GM12891 (cell line): ENCODE measurements at regions not wholly inside any gene's neighbourhood (a gene's known extent, or its start where the extent isn't known, plus 50 kb on each side); places are given as distances from the start of the nearest gene placed in this dataset.

Experiments used
- PAX5 ChIP-seq: IDR thresholded peaks from 2 replicates; pipeline ENCODE4 v1.6.1; 2011; ENCODE audit warnings: low read length, moderate library complexity, mild to moderate bottlenecking; ENCODE audit not compliant: insufficient read depth, severe bottlenecking
- POLR2A ChIP-seq: IDR thresholded peaks from 2 replicates; pipeline ENCODE4 v1.6.1; 2011; ENCODE audit warnings: low read depth, low read length, control low read depth
- POLR2AphosphoS5 ChIP-seq: IDR thresholded peaks from 2 replicates; pipeline ENCODE4 v1.6.1; 2011; ENCODE audit warnings: low read depth, low read length, control low read depth
- POU2F2 ChIP-seq: IDR thresholded peaks from 2 replicates; pipeline ENCODE4 v1.6.1; 2011; ENCODE audit warnings: low read depth, mild to moderate bottlenecking, control low read depth, low read length, moderate library complexity
- SPI1 ChIP-seq: IDR thresholded peaks from 2 replicates; pipeline ENCODE4 v1.6.1; 2011; ENCODE audit warnings: low read depth, low read length, control low read depth
- TAF1 ChIP-seq: IDR thresholded peaks from 2 replicates; pipeline ENCODE4 v1.6.1; 2011; ENCODE audit warnings: low read depth, low read length, control low read depth

- no peak for TF ChIP-seq POLR2A
- TF ChIP-seq POLR2AphosphoS5: no peak
- no peak for TF ChIP-seq TAF1
- TF ChIP-seq SPI1: no peak
- TF ChIP-seq POU2F2: no peak
- TF ChIP-seq PAX5: no peak
Observed at GRCh38 chrX:9351126-9351525, 113.7 kb upstream of the TBL1X start.
